Naive thymus-derived CD4-positive, alpha-beta T cell (primary cell): ENCODE measurements at regions not wholly inside any gene's neighbourhood (a gene's known extent, or its start where the extent isn't known, plus 50 kb on each side); places are given as distances from the start of the nearest gene placed in this dataset.
A peak's percentile ranks its signal among the peaks of the same experiment; 100 is the strongest.
"Not testable (repeated sequence)": the region's sequence is repeated elsewhere in the genome, so short reads cannot be mapped to it uniquely, and the experiment has no call there.

Source experiments
- ATAC-seq: fragments of 150-1000 bp; cut with Tn5 transposase; 2 replicates; pipeline ENCODE4 v1.10.0; 2021; ENCODE audit warnings: mild to moderate bottlenecking, moderate library complexity
- CTCF ChIA-PET: fragments of 350-600 bp; sonication (Branson Sonifier 250); formaldehyde crosslinking; loops from one replicate; lab custom pipeline; 2021; ENCODE audit warnings: antibody characterized with exemption; lab: Charles Lee
- POLR2A ChIA-PET: fragments of 350-600 bp; sonication (Branson Sonifier 250); formaldehyde crosslinking; loops from one replicate; lab custom pipeline; 2021; ENCODE audit warnings: antibody characterized with exemption, inconsistent platforms; lab: Charles Lee
- DNase-seq, 9 donors: peaks; one replicate each; pipeline versions ENCODE4 v3.0.0 to v3.0.0-alpha.2; 2020 to 2022; ENCODE audit warnings: mixed read lengths in 1 of 9
- H3K27ac ChIP-seq: one replicate; pipeline ENCODE4 v1.7.0; 2013; ENCODE audit warnings: mild to moderate bottlenecking, low read depth, low read length, moderate library complexity
- H3K27me3 ChIP-seq, 2 donors: one replicate each; pipeline ENCODE4 v1.7.0; 2013; ENCODE audit warnings: low read length in 2 of 2, mild to moderate bottlenecking in 2 of 2, moderate library complexity in 2 of 2; ENCODE audit not compliant: control insufficient read depth in 2 of 2, insufficient read depth in 2 of 2
- H3K36me3 ChIP-seq, 3 experiments: 1 replicate in 2 of 3; 2 replicates in 1 of 3; pipeline ENCODE4 v1.7.0; 2013; ENCODE audit warnings: low read length in 3 of 3, mild to moderate bottlenecking in 3 of 3, moderate library complexity in 1 of 3; ENCODE audit not compliant: insufficient read depth in 3 of 3, control insufficient read depth in 2 of 3
- H3K4me1 ChIP-seq, 2 donors: one replicate each; pipeline ENCODE4 v1.7.0; 2013; ENCODE audit warnings: low read length in 2 of 2, mild to moderate bottlenecking in 2 of 2, moderate library complexity in 1 of 2; ENCODE audit not compliant: control insufficient read depth in 2 of 2, insufficient read depth in 2 of 2
- H3K4me3 ChIP-seq: 2 replicates; pipeline ENCODE4 v1.7.0; 2013; ENCODE audit warnings: mild to moderate bottlenecking, low read length
- H3K9me3 ChIP-seq, 3 experiments: 1 replicate in 2 of 3; 2 replicates in 1 of 3; pipeline ENCODE4 v1.7.0; 2013; ENCODE audit warnings: low read length in 3 of 3; ENCODE audit not compliant: control insufficient read depth in 2 of 3
- H3K27ac Mint-ChIP-seq, 9 donors: one replicate each; pipeline ENCODE4 v1.8.0; 2020 to 2022; ENCODE audit warnings: mixed read lengths in 9 of 9, mild to moderate bottlenecking in 8 of 9, moderate library complexity in 5 of 9, inconsistent platforms in 2 of 9
- H3K27me3 Mint-ChIP-seq, 5 donors: one replicate each; pipeline ENCODE4 v1.8.0; 2021 to 2022; ENCODE audit warnings: mixed read lengths in 5 of 5, mild to moderate bottlenecking in 1 of 5
- H3K36me3 Mint-ChIP-seq, 5 donors: one replicate each; pipeline ENCODE4 v1.8.0; 2020 to 2022; ENCODE audit warnings: mixed read lengths in 5 of 5, mild to moderate bottlenecking in 3 of 5, inconsistent platforms in 1 of 5
- H3K4me1 Mint-ChIP-seq, 7 donors: one replicate each; pipeline ENCODE4 v1.8.0; 2020 to 2022; ENCODE audit warnings: mixed read lengths in 7 of 7, mild to moderate bottlenecking in 3 of 7, inconsistent platforms in 1 of 7
- H3K4me3 Mint-ChIP-seq, 10 donors: one replicate each; pipeline ENCODE4 v1.8.0; 2020 to 2022; ENCODE audit warnings: mild to moderate bottlenecking in 10 of 10, mixed read lengths in 10 of 10, moderate library complexity in 6 of 10, inconsistent platforms in 2 of 10
- H3K9me3 Mint-ChIP-seq, 11 donors: one replicate each; pipeline ENCODE4 v1.8.0; 2020 to 2022; ENCODE audit warnings: mixed read lengths in 11 of 11, mild to moderate bottlenecking in 4 of 11, inconsistent platforms in 1 of 11, moderate library complexity in 1 of 11
- intact Hi-C, 2 donors: fragments of 100-400 bp; cut with micrococcal nuclease; formaldehyde crosslinking; loops; one replicate each; pipeline ENCODE4 v1.15.1; 2023

DNA sequence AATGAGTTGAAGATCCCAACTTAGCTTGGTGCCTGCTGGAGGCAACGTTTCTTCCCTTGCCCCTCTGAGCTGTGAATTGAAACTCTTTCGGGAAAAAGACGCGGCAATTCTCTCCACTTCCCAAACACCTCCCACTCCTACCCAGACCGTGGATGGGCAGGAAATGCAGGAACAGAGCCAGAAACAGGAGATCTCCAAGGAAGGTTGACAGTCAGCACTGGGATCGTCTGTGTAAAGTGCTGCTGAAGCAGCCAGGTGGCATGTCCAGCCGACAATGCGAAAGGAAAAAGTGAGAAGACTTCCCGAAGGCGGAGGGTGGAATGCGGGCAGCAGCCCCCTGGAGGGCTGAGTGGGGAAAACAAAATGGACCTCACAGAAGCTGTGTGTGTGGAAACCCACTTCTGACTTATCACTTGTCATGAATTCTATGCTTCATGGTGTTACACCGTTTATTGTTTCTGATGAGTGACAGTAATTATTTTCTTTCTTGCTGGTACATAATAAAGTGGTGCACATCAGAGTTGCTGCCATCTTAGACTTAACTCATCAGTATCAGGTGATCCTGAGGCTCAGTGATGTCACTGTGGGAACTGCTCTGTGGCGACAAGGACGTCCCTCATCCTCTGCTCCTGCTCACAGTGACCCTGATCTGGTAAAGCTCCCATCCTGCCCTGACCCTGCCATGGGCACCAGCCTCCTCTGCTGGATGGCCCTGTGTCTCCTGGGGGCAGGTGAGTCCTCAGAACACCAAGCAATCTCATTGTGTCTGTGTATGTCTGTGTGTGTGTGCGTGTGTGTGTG is 220.5 kb upstream of the PRSS1 start:
- ATAC-seq (peak; percentile 37), DNase-seq (no peak)

GRCh38 chr7:142523821-142524460 is 225.3 kb upstream of the PRSS1 start:
- no peaks in the 10 kb centered on the region for H3K9me3 Mint-ChIP-seq
- peaks cover 0 to 14% of the 10 kb centered on the region in 2 donors for H3K4me1 ChIP-seq
- peaks cover 0 to 5% (median 0%) of the 10 kb centered on the region in 5 donors for H3K36me3 Mint-ChIP-seq
- no peak overlapping the region for H3K27ac ChIP-seq
- DNase-seq (no peak), ATAC-seq (no peak)
- H3K4me3 Mint-ChIP-seq, result no peak overlapping the region
- peak overlapping the region in 1 of 9 donors; percentile 52 for H3K27ac Mint-ChIP-seq
- POLR2A ChIA-PET, result interaction anchor here (0.6 to 1.9 kb wide), 4 partner anchors 9 to 267 kb away, joined by 3 to 5 read pairs (median 4); no protein-coding TSS in a partner anchor
- peaks cover 0 to 27% (median 0%) of the 10 kb centered on the region in 5 donors for H3K27me3 Mint-ChIP-seq
- CTCF ChIA-PET, result interaction anchor here (0.9 to 2.2 kb wide), 10 partner anchors 8 to 287 kb away, joined by 3 to 12 read pairs (median 4); no protein-coding TSS in a partner anchor
- H3K36me3 ChIP-seq, result no peaks in the 10 kb centered on the region
- intact Hi-C loops, result loop anchor here in 1 of 2 donors (5.0 kb wide), 1 partner anchor 62 kb away; no protein-coding TSS in a partner anchor
- no peaks in the 10 kb centered on the region for H3K9me3 ChIP-seq
- H3K4me1 Mint-ChIP-seq, result peaks cover 11 to 31% (median 22%) of the 10 kb centered on the region in 7 donors
- H3K27me3 ChIP-seq, result no peaks in the 10 kb centered on the region
- H3K4me3 ChIP-seq, result no peak overlapping the region

More for the DNA sequence above, 220.5 kb upstream of the PRSS1 start:
- POLR2A ChIA-PET, result interaction anchor here (1.3 to 2.5 kb wide), 4 partner anchors 259 to 279 kb away, joined by 4 to 14 read pairs (median 6); no protein-coding TSS in a partner anchor
- Mint-ChIP-seq H3K36me3 (peaks cover 0 to 5% (median 0%) of the 10 kb centered on the region in 5 donors), H3K27me3 (peaks cover 0 to 24% (median 0%) of the 10 kb centered on the region in 5 donors), H3K4me1 (peaks cover 0 to 1% (median 0%) of the 10 kb centered on the region in 7 donors), H3K27ac (peak overlapping the region in 7 of 9 donors; percentile 5 to 77 (median 45)), H3K4me3 (peak overlapping the region in 9 of 10 donors; percentile 6 to 75 (median 36)), H3K9me3 (no peaks in the 10 kb centered on the region)
- Histone ChIP-seq H3K27me3 (no peaks in the 10 kb centered on the region), H3K4me1 (no peaks in the 10 kb centered on the region), H3K9me3 (no peaks in the 10 kb centered on the region), H3K36me3 (no peaks in the 10 kb centered on the region), H3K4me3 (no peak overlapping the region), H3K27ac (peak overlapping the region; percentile 35)
- intact Hi-C loops, result no loop called here
- CTCF ChIA-PET, result interaction anchor here (0.8 to 1.0 kb wide), 2 partner anchors 345 to 686 kb away, joined by 3 to 4 read pairs; no protein-coding TSS in a partner anchor

DNA sequence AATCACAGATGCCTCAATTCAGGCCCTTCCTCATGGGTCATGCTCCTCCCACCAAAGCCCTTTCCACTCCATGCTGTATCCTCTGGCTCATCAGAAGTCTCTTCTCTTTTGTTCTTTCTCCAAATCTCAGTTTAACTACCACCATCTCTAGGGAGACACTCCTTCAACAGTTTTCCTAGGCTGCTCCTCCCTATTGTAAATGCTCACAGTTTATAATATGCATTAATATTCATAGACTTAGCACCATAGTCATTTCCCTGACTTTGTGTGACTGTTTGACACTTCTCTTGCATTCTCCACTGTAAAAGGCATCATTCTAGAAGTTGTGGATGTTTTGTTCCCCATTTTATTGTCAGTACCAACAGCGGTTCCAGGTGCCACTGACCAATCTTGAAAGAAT is 226.5 kb upstream of the PRSS1 start:
- Mint-ChIP-seq H3K4me3 (no peak overlapping the region), H3K9me3 (no peaks in the 10 kb centered on the region), H3K4me1 (peaks cover 11 to 39% (median 29%) of the 10 kb centered on the region in 7 donors), H3K27ac (peak overlapping the region in 6 of 9 donors; percentile 0 to 58 (median 20)), H3K27me3 (peaks cover 0 to 23% (median 0%) of the 10 kb centered on the region in 5 donors), H3K36me3 (peaks cover 0 to 5% (median 0%) of the 10 kb centered on the region in 5 donors)
- POLR2A ChIA-PET, result interaction anchor here (1.4 to 1.9 kb wide), 2 partner anchors 60 to 287 kb away, joined by 3 to 5 read pairs; no protein-coding TSS in a partner anchor
- H3K36me3 ChIP-seq, result no peaks in the 10 kb centered on the region
- DNase-seq (no peak), ATAC-seq (no peak)
- H3K4me3 ChIP-seq, result no peak overlapping the region
- peaks cover 0 to 20% of the 10 kb centered on the region in 2 donors for H3K4me1 ChIP-seq
- H3K9me3 ChIP-seq, result no peaks in the 10 kb centered on the region
- no peaks in the 10 kb centered on the region for H3K27me3 ChIP-seq
- H3K27ac ChIP-seq, result no peak overlapping the region
- intact Hi-C loops, result loop anchor here in 1 of 2 donors (5.0 kb wide), 1 partner anchor 60 kb away; no protein-coding TSS in a partner anchor
- CTCF ChIA-PET, result interaction anchor here (1.0 to 4.1 kb wide), 5 partner anchors 12 to 62 kb away, joined by 4 to 23 read pairs (median 6); no protein-coding TSS in a partner anchor

- peak overlapping the region; percentile 86 to 97 (median 93) for H3K27ac Mint-ChIP-seq
- Histone ChIP-seq H3K4me1 (peaks cover 0 to 26% of the 10 kb centered on the region in 2 donors), H3K27ac (peak overlapping the region; percentile 57)
- H3K9me3 Mint-ChIP-seq, H3K4me3 Mint-ChIP-seq, H3K27me3 ChIP-seq, DNase-seq, H3K36me3 ChIP-seq, H3K4me3 ChIP-seq, H3K36me3 Mint-ChIP-seq, H3K9me3 ChIP-seq: not testable (repeated sequence)
- peak; percentile 36 for ATAC-seq
- CTCF ChIA-PET, result interaction anchor here (0.7 to 4.1 kb wide), 9 partner anchors 13 to 290 kb away, joined by 3 to 23 read pairs (median 4); no protein-coding TSS in a partner anchor
- intact Hi-C loops, result loop anchor here (1.0 to 5.0 kb wide), 3 partner anchors 19 to 59 kb away; no protein-coding TSS in a partner anchor
- POLR2A ChIA-PET, result interaction anchor here (0.6 to 2.8 kb wide), 10 partner anchors 10 to 287 kb away, joined by 3 to 18 read pairs (median 4); no protein-coding TSS in a partner anchor
- peaks cover 0 to 23% (median 0%) of the 10 kb centered on the region in 5 donors for H3K27me3 Mint-ChIP-seq
- H3K4me1 Mint-ChIP-seq, result peaks cover 17 to 47% (median 37%) of the 10 kb centered on the region in 7 donors
Observed at GRCh38 chr7:142520885-142521284, 228.4 kb upstream of the PRSS1 start.

DNA sequence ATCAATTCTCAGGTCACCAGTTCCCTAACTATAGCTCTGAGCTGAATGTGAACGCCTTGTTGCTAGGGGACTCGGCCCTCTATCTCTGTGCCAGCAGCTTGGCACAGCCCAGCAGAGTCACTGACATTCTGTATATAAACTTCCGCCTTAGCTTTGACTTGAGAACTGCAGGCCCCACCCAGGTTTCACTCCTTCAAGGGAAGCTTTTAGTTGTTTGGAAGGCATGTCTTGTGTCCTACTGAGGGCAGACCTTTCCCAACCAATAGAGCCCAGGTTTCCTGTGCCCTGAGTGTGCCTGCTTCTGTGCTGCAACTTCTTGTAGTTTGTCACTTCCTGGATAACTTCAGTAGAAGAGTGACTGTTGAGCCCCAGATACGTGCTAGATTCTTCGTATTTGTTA is 228.8 kb upstream of the PRSS1 start:
- H3K27me3 ChIP-seq, H3K9me3 ChIP-seq, H3K36me3 ChIP-seq, H3K4me3 ChIP-seq, H3K9me3 Mint-ChIP-seq, H3K36me3 Mint-ChIP-seq: not testable (repeated sequence)
- Mint-ChIP-seq H3K27ac (peak overlapping the region; percentile 86 to 97 (median 93)), H3K4me3 (peak overlapping the region; percentile 18 to 72 (median 53)), H3K4me1 (peaks cover 20 to 51% (median 39%) of the 10 kb centered on the region in 7 donors), H3K27me3 (peaks cover 0 to 21% (median 0%) of the 10 kb centered on the region in 5 donors)
- Histone ChIP-seq H3K4me1 (peaks cover 0 to 28% of the 10 kb centered on the region in 2 donors), H3K27ac (peak overlapping the region; percentile 57)
- CTCF ChIA-PET, result interaction anchor here (0.6 to 4.1 kb wide), 10 partner anchors 12 to 334 kb away, joined by 3 to 23 read pairs (median 4); partner anchors contain the start of gene EPHB6
- POLR2A ChIA-PET, result interaction anchor here (0.6 to 2.8 kb wide), 10 partner anchors 9 to 288 kb away, joined by 3 to 18 read pairs (median 4); no protein-coding TSS in a partner anchor
- ATAC-seq, result peak; percentile 70
- peak in 6 of 9 donors; percentile 25 to 58 (median 36) for DNase-seq
- intact Hi-C loops, result loop anchor here in 1 of 2 donors (5.0 kb wide), 1 partner anchor 58 kb away; no protein-coding TSS in a partner anchor
